K562 (cell line): ENCODE measurements at regions not wholly inside any gene's neighbourhood (a gene's known extent, or its start where the extent isn't known, plus 50 kb on each side); places are given as distances from the start of the nearest gene placed in this dataset.

Experiments
- ATAC-seq: fragments of 200-7000 bp; cut with Tn5 transposase; 3 replicates; pipeline ENCODE4 v1.9.1; 2020; ENCODE audit warnings: moderate library complexity
- BruUV-seq: library from RNA; stranded (reverse); fragments of 400-500 nt; replicated peaks from 2 replicates; lab custom pipeline; 2021; lab: Mats Ljungman, UMichigan
- CTCF ChIA-PET: fragments of 300-600 bp; formaldehyde crosslinking; extraction: SDS; loops from one replicate; lab custom pipeline; 2021; ENCODE audit warnings: low intra/inter-chr PET ratio; lab: Yijun Ruan, JAX
- POLR2A ChIA-PET: fragments of 300-600, 350-650 bp; sonication (Branson Sonifier 250); formaldehyde crosslinking; extraction: SDS; loops from one replicate; lab custom pipeline; 2021; ENCODE audit warnings: antibody characterized with exemption, inconsistent platforms; lab: Yijun Ruan, JAX
- DNase-seq, 4 experiments: peaks; one replicate each; pipeline versions ENCODE4 v3.0.0 to v3.0.0-alpha.2; 2011 to 2018; ENCODE audit warnings: low spot score in 3 of 4, mixed read lengths in 3 of 4; ENCODE audit errors: extremely low read depth in 1 of 4
- FAIRE-seq: peaks from 2 replicates; lab custom pipeline; 2011; peaks lifted over from hg19 to GRCh38; lab: Jason Lieb, UNC
- H2AFZ ChIP-seq: 2 replicates; pipeline ENCODE4 v1.6.0; 2011; ENCODE audit warnings: low read depth, low read length, control low read depth, inconsistent platforms
- H3K27ac ChIP-seq: fragments of 200-600 bp; 3 replicates; pipeline ENCODE4 v1.8.0; 2011; ENCODE audit warnings: low read depth, mild to moderate bottlenecking, control low read depth, inconsistent platforms, low read length, moderate library complexity, mixed read lengths; ENCODE audit errors: extremely low read depth
- H3K27me3 ChIP-seq, 2 experiments: fragments of 300-600 bp in 1 of 2; 2 replicates in 1 of 2; 3 replicates in 1 of 2; pipeline versions ENCODE4 v1.6.0 to v1.8.0; 2011; ENCODE audit warnings: inconsistent platforms in 2 of 2, low read length in 2 of 2, mild to moderate bottlenecking in 1 of 2, mixed read lengths in 1 of 2, moderate library complexity in 1 of 2; ENCODE audit not compliant: control insufficient read depth in 2 of 2, insufficient read depth in 2 of 2
- H3K36me3 ChIP-seq: fragments of 300-600 bp; 3 replicates; pipeline ENCODE4 v1.8.0; 2011; ENCODE audit warnings: mild to moderate bottlenecking, low read length, inconsistent platforms; ENCODE audit not compliant: control insufficient read depth, insufficient read depth
- H3K4me1 ChIP-seq, 2 experiments: fragments of 200-600 bp in 1 of 2; replicated peaks in 1 of 2; 2 replicates in 1 of 2; 3 replicates in 1 of 2; pipeline versions ENCODE4 v1.5.1 to v1.8.0; 2011; ENCODE audit warnings: inconsistent platforms in 2 of 2, low read length in 2 of 2, mild to moderate bottlenecking in 1 of 2, mixed read lengths in 1 of 2, moderate library complexity in 1 of 2; ENCODE audit not compliant: control insufficient read depth in 2 of 2, insufficient read depth in 2 of 2
- H3K4me2 ChIP-seq: 2 replicates; pipeline ENCODE4 v1.6.1; 2011; ENCODE audit warnings: low read length, control low read depth, inconsistent platforms, mixed read lengths; ENCODE audit not compliant: insufficient read depth
- H3K4me3 ChIP-seq: fragments of 200-600 bp; sonication (generic), shearing (Covaris generic); 2 replicates; pipeline ENCODE4 v1.5.1; 2016; ENCODE audit warnings: control low read depth, inconsistent platforms
- H3K79me2 ChIP-seq: fragments of 200-600 bp; 3 replicates; pipeline ENCODE4 v1.8.0; 2011; ENCODE audit warnings: low read length, inconsistent platforms; ENCODE audit not compliant: control insufficient read depth, insufficient read depth
- H3K9ac ChIP-seq, 2 experiments: 2 replicates each; pipeline versions ENCODE4 v1.6.0 to v1.6.1; 2011; ENCODE audit warnings: low read depth in 2 of 2, low read length in 2 of 2, control low read depth in 1 of 2, inconsistent platforms in 1 of 2, mild to moderate bottlenecking in 1 of 2, mixed read lengths in 1 of 2; ENCODE audit not compliant: insufficient read depth in 1 of 2
- H3K9me1 ChIP-seq: one replicate; pipeline ENCODE4 v1.6.0; 2011; ENCODE audit warnings: inconsistent platforms, mild to moderate bottlenecking, low read length, moderate library complexity; ENCODE audit not compliant: control insufficient read depth, insufficient read depth
- H3K9me3 ChIP-seq: replicated peaks from 2 replicates; pipeline ENCODE4 v1.5.1; 2011; ENCODE audit warnings: low read depth, low read length, inconsistent platforms; ENCODE audit not compliant: control insufficient read depth, insufficient read depth
- H4K20me1 ChIP-seq: replicated peaks from 2 replicates; pipeline ENCODE4 v1.6.1; 2011; ENCODE audit warnings: low read length, inconsistent platforms, mixed read lengths; ENCODE audit not compliant: control insufficient read depth, insufficient read depth
- CBFA2T3 ChIP-seq: fragments of 450-650 bp; IDR thresholded peaks from 2 replicates; pipeline ENCODE4 v1.6.1; 2017
- ELF1 ChIP-seq: fragments of 200-800 bp; sonication (Bioruptor generic); IDR thresholded peaks from 2 replicates; pipeline ENCODE4 v1.6.1; 2016; ENCODE audit warnings: missing genetic modification characterization, missing compliant biosample characterization
- MTF1 ChIP-seq: fragments of 250-450 bp; sonication (Bioruptor Pico); IDR thresholded peaks from 2 replicates; pipeline ENCODE4 v1.9.0; 2021; ENCODE audit warnings: moderate library complexity, mild to moderate bottlenecking, inconsistent platforms, borderline replicate concordance
- NFATC3 ChIP-seq: fragments of 450-650 bp; IDR thresholded peaks from 2 replicates; pipeline ENCODE4 v1.6.1; 2017; ENCODE audit warnings: mild to moderate bottlenecking
- PPARD ChIP-seq: fragments of 250-450 bp; sonication (Bioruptor Pico); IDR thresholded peaks from 2 replicates; pipeline ENCODE4 v1.8.0; 2022; ENCODE audit warnings: inconsistent platforms, mild to moderate bottlenecking, moderate library complexity
- RBM15 ChIP-seq: fragments of 200-400 bp; formaldehyde crosslinking; IDR thresholded peaks from 2 replicates; pipeline ENCODE4 v1.6.1; 2018; ENCODE audit warnings: mild to moderate bottlenecking, low read length, moderate library complexity; ENCODE audit not compliant: insufficient read depth
- SMARCA5 ChIP-seq: fragments of 450-650 bp; IDR thresholded peaks from 2 replicates; pipeline ENCODE4 v1.6.1; 2016
- TEAD1 ChIP-seq, 2 experiments: fragments of 450-650 bp in 1 of 2; sonication (generic) in 1 of 2; formaldehyde crosslinking; IDR thresholded peaks; 2 replicates each; pipeline versions ENCODE4 v1.4.0 to v1.8.0; 2020 to 2022; ENCODE audit warnings: mild to moderate bottlenecking in 2 of 2, missing genetic modification reagents in 1 of 2
- TEAD2 ChIP-seq: fragments of 450-650 bp; IDR thresholded peaks from 2 replicates; pipeline ENCODE4 v1.6.1; 2016; ENCODE audit warnings: missing genetic modification characterization, control low read depth, missing compliant biosample characterization
- TGIF2 ChIP-seq: sonication (generic); formaldehyde crosslinking; IDR thresholded peaks from 2 replicates; pipeline ENCODE4 v1.8.1; 2022; ENCODE audit warnings: mild to moderate bottlenecking, missing genetic modification reagents, moderate library complexity
- TOE1 ChIP-seq, 2 experiments: fragments of 450-650 bp in 1 of 2; sonication (generic) in 1 of 2; formaldehyde crosslinking in 1 of 2; IDR thresholded peaks; 2 replicates each; pipeline versions ENCODE4 v1.7.1 to v1.8.0; 2016 to 2022; ENCODE audit warnings: borderline replicate concordance in 2 of 2, mild to moderate bottlenecking in 2 of 2, antibody characterized with exemption in 1 of 2, inconsistent platforms in 1 of 2, low read depth in 1 of 2, missing genetic modification reagents in 1 of 2, moderate library complexity in 1 of 2
- ZNF696 ChIP-seq: fragments of 250-450 bp; sonication (Bioruptor Pico); conservative IDR thresholded peaks from 2 replicates; pipeline ENCODE4 v1.4.0; 2020; ENCODE audit warnings: mild to moderate bottlenecking, moderate library complexity
- ZNF75A ChIP-seq: fragments of 450-650 bp; formaldehyde crosslinking; IDR thresholded peaks from 2 replicates; pipeline ENCODE4 v1.4.0; 2020; ENCODE audit warnings: mild to moderate bottlenecking
- WGBS: fragments of 100-300 bp; shearing (Covaris generic); methylation state at CpG from one replicate; pipeline ENCODE4 v1.1.6; 2016; ENCODE audit warnings: low coverage, mixed read lengths; ENCODE audit not compliant: insufficient coverage; ENCODE audit errors: missing lambda C conversion rate; 5-methylcytosine and 5-hydroxymethylcytosine counted together
- in situ Hi-C: fragments of 300-500 bp; cut with MboI; formaldehyde crosslinking; loops from 4 replicates; pipeline ENCODE4 v1.15.0; 2018; ENCODE audit warnings: inconsistent platforms, mixed read lengths
- intact Hi-C: fragments of 100-400 bp; cut with micrococcal nuclease; formaldehyde crosslinking; loops from 2 replicates; pipeline ENCODE4 v1.14.2; 2022
- TF ChIP-seq, protein P1 (sequence below): sonication (generic); IDR thresholded peaks from 2 replicates; pipeline ENCODE4 v1.6.1; 2016
- TF ChIP-seq, protein P2 (sequence below): IDR thresholded peaks from 3 replicates; pipeline ENCODE4 v1.6.1; 2011; ENCODE audit warnings: borderline replicate concordance, mild to moderate bottlenecking; ENCODE audit not compliant: insufficient read length, insufficient read depth
- TF ChIP-seq, protein P3 (sequence below): fragments of 450-650 bp; formaldehyde crosslinking; IDR thresholded peaks from 2 replicates; pipeline ENCODE4 v1.4.0; 2020; ENCODE audit warnings: mild to moderate bottlenecking, moderate library complexity

DNA sequence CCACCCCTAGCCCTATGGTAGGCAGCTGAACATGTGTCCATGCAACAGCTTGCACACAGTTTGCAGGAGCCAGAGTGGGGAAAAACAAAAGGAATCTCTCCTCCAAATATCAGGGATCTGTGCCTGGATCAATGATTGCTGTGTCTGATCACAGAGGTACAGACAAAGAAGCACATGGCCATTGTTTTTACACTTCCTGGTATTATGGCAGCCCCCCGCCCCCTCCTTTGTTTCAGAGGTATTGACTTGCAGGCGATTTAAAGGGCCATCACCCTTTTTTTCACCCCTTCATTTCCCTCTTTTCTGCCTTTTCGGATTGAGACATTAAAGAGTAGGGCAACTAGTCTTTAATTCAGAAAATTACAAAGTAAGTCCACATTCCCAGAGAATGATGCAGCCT lies 453.0 kb upstream of the LUZP2 start (continued):
- TF ChIP-seq, protein P1, sequence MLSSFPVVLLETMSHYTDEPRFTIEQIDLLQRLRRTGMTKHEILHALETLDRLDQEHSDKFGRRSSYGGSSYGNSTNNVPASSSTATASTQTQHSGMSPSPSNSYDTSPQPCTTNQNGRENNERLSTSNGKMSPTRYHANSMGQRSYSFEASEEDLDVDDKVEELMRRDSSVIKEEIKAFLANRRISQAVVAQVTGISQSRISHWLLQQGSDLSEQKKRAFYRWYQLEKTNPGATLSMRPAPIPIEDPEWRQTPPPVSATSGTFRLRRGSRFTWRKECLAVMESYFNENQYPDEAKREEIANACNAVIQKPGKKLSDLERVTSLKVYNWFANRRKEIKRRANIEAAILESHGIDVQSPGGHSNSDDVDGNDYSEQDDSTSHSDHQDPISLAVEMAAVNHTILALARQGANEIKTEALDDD = no peak
- TF ChIP-seq, protein P2, sequence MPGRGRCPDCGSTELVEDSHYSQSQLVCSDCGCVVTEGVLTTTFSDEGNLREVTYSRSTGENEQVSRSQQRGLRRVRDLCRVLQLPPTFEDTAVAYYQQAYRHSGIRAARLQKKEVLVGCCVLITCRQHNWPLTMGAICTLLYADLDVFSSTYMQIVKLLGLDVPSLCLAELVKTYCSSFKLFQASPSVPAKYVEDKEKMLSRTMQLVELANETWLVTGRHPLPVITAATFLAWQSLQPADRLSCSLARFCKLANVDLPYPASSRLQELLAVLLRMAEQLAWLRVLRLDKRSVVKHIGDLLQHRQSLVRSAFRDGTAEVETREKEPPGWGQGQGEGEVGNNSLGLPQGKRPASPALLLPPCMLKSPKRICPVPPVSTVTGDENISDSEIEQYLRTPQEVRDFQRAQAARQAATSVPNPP = no peak
- TF ChIP-seq ELF1 (no peak), RBM15 (no peak), TEAD1 (CRISPR knock-in tag; IDR thresholded peaks at IDR 0.05) (no peak), TGIF2 (CRISPR knock-in tag) (no peak), CBFA2T3 (no peak), MTF1 (CRISPR knock-in tag) (no peak), SMARCA5 (no peak)

DNA sequence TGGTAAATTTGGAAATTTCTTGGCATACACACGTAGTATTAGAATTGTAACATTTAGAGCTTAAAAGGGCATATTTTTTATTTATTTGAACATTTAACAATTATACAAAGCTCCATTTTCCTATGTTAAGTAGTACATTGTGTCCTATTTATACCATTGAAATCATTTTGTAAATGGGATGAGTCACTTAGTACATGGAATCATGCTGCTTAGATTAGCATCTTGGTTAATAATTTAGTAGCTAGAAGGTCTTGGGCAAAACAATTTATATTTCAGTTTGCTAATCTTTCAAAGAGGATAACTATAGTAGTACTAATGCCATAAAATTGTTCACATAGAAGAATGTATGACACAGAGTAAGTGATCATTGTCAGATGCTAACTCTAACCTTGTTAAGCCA lies 450.1 kb upstream of the LUZP2 start:
- no peak overlapping the region for H3K27ac ChIP-seq
- TF ChIP-seq ZNF75A (CRISPR knock-in tag) = no peak
- TF ChIP-seq, protein P3, sequence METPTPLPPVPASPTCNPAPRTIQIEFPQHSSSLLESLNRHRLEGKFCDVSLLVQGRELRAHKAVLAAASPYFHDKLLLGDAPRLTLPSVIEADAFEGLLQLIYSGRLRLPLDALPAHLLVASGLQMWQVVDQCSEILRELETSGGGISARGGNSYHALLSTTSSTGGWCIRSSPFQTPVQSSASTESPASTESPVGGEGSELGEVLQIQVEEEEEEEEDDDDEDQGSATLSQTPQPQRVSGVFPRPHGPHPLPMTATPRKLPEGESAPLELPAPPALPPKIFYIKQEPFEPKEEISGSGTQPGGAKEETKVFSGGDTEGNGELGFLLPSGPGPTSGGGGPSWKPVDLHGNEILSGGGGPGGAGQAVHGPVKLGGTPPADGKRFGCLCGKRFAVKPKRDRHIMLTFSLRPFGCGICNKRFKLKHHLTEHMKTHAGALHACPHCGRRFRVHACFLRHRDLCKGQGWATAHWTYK (CRISPR knock-in tag) = no peak
- TF ChIP-seq NFATC3 = no peak
- no peak for TF ChIP-seq TEAD2 (tag)
- TF ChIP-seq PPARD (CRISPR knock-in tag) = no peak
- no peak for TF ChIP-seq TOE1 (IDR thresholded peaks at IDR 0.05; ENCODE audit: borderline replicate concordance)
- no peak for TF ChIP-seq TOE1 (CRISPR knock-in tag; IDR thresholded peaks at IDR 0.05; ENCODE audit: borderline replicate concordance, low read depth)
- no peak for TF ChIP-seq ZNF696 (CRISPR knock-in tag)
- H3K36me3 ChIP-seq = no peaks in the 10 kb centered on the region
- H3K9ac ChIP-seq = no peak overlapping the region
- no TSS peak for BruUV-seq
- no peaks in the 10 kb centered on the region for H3K9me1 ChIP-seq
- CTCF ChIA-PET = no interaction called here
- no peak overlapping the region for H3K4me2 ChIP-seq
- no peaks in the 10 kb centered on the region for H3K4me1 ChIP-seq
- in situ Hi-C loops (no loop called here), intact Hi-C loops (no loop called here)
- FAIRE-seq = no peak
- POLR2A ChIA-PET = no interaction called here
- no peak for DNase-seq
- 0% methylated on average over 1 of the region's 1 CpG for WGBS
- no peaks in the 10 kb centered on the region for H3K9me3 ChIP-seq
- no peak overlapping the region for H2AFZ ChIP-seq
- H3K27me3 ChIP-seq = no peaks in the 10 kb centered on the region
- no peak for ATAC-seq
- H3K4me3 ChIP-seq = no peak overlapping the region
- no peaks in the 10 kb centered on the region for H4K20me1 ChIP-seq
- no peaks in the 10 kb centered on the region for H3K79me2 ChIP-seq
